OCI-LY3 (cell line): ENCODE measurements at regions not wholly inside any gene's neighbourhood (a gene's known extent, or its start where the extent isn't known, plus 50 kb on each side); places are given as distances from the start of the nearest gene placed in this dataset.

Source experiments
- H2AFZ ChIP-seq: fragments of 200-600, 300-600 bp; shearing (Covaris generic); 2 replicates; pipeline ENCODE4 v1.6.0; 2014; ENCODE audit warnings: antibody characterized with exemption, low read depth, low read length
- H3K27ac ChIP-seq: fragments of 200-600, 300-600 bp; sonication (generic); 2 replicates; pipeline ENCODE4 v1.5.1; 2014; ENCODE audit warnings: mild to moderate bottlenecking, low read length, moderate library complexity, mixed read lengths
- H3K27me3 ChIP-seq: fragments of 200-600, 300-600 bp; sonication (generic); 2 replicates; pipeline ENCODE4 v1.6.1; 2014; ENCODE audit warnings: low read depth, low read length, mixed read lengths
- H3K36me3 ChIP-seq: fragments of 200-600, 300-600 bp; sonication (generic); replicated peaks from 2 replicates; pipeline ENCODE3; 2014; ENCODE audit warnings: low read depth, low read length, mixed read lengths
- H3K4me1 ChIP-seq: fragments of 300-600, 200-600 bp; sonication (generic); 2 replicates; pipeline ENCODE4 v1.6.1; 2014; ENCODE audit warnings: low read length, mixed read lengths
- H3K4me2 ChIP-seq: fragments of 200-600, 300-600 bp; sonication (generic); 2 replicates; pipeline ENCODE4 v1.6.1; 2014; ENCODE audit warnings: low read length, mixed read lengths
- H3K4me3 ChIP-seq: fragments of 300-600, 200-600 bp; sonication (generic); 2 replicates; pipeline ENCODE4 v1.5.1; 2014; ENCODE audit warnings: antibody characterized with exemption, mild to moderate bottlenecking, low read length, moderate library complexity
- H3K79me2 ChIP-seq: fragments of 300-600, 200-600 bp; shearing (Covaris generic); 2 replicates; pipeline ENCODE4 v1.6.1; 2014; ENCODE audit warnings: mild to moderate bottlenecking, low read length, mixed read lengths
- H3K9ac ChIP-seq: fragments of 300-600, 200-600 bp; shearing (Covaris generic); 2 replicates; pipeline ENCODE4 v1.6.0; 2014; ENCODE audit warnings: mild to moderate bottlenecking, low read length, moderate library complexity
- H3K9me3 ChIP-seq: fragments of 200-600, 300-600 bp; shearing (Covaris generic); 2 replicates; pipeline ENCODE4 v1.6.1; 2014; ENCODE audit warnings: low read length, mixed read lengths; ENCODE audit not compliant: insufficient read depth
- H4K20me1 ChIP-seq: fragments of 200-600, 300-600 bp; sonication (generic); 2 replicates; pipeline ENCODE4 v1.6.1; 2016; ENCODE audit warnings: low read length, mixed read lengths; ENCODE audit not compliant: insufficient read depth
- EZH2phosphoT487 ChIP-seq: fragments of 200-600 bp; shearing (Covaris generic); IDR thresholded peaks from 2 replicates; pipeline ENCODE4 v1.6.1; 2018; ENCODE audit warnings: antibody characterized with exemption, mixed run types, low read depth
- TF ChIP-seq, protein P1 (sequence below): fragments of 200-600, 300-600 bp; sonication (generic); IDR thresholded peaks from 2 replicates; pipeline ENCODE4 v1.5.1; 2014; ENCODE audit warnings: antibody characterized with exemption, low read length, low read depth

DNA sequence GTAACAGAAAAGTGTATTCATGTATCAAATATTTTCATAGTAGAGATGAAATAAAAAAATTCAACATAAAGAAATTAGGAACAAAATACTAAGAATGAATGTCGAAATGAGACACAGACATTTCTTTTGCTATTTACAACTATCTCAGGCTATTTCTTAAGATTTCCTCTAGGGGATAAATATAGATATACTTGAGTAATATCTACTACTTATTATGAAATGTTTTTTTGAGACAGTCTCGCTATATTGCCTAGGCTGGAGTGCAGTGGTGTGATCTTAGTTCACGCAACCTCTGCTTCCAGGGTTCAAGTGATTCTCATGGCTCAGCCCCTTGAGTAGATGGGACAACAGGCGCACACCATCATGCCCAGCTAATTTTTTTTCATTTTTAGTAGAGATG, 326.1 kb downstream of the RNF144A start:
- peaks cover 11% of the 10 kb centered on the region for H3K4me1 ChIP-seq
- no peak overlapping the region for H2AFZ ChIP-seq
- no peaks in the 10 kb centered on the region for H4K20me1 ChIP-seq
- H3K27ac ChIP-seq: no peak overlapping the region
- no peaks in the 10 kb centered on the region for H3K79me2 ChIP-seq
- 0 out of 2 replicates have a peak, but pooled peaks cover 4% of the 10 kb centered on the region for H3K27me3 ChIP-seq
- no peak overlapping the region for H3K4me3 ChIP-seq
- no peak overlapping the region for H3K4me2 ChIP-seq
- no peak overlapping the region for H3K9ac ChIP-seq
- no peak for TF ChIP-seq EZH2phosphoT487
- TF ChIP-seq, protein P1, sequence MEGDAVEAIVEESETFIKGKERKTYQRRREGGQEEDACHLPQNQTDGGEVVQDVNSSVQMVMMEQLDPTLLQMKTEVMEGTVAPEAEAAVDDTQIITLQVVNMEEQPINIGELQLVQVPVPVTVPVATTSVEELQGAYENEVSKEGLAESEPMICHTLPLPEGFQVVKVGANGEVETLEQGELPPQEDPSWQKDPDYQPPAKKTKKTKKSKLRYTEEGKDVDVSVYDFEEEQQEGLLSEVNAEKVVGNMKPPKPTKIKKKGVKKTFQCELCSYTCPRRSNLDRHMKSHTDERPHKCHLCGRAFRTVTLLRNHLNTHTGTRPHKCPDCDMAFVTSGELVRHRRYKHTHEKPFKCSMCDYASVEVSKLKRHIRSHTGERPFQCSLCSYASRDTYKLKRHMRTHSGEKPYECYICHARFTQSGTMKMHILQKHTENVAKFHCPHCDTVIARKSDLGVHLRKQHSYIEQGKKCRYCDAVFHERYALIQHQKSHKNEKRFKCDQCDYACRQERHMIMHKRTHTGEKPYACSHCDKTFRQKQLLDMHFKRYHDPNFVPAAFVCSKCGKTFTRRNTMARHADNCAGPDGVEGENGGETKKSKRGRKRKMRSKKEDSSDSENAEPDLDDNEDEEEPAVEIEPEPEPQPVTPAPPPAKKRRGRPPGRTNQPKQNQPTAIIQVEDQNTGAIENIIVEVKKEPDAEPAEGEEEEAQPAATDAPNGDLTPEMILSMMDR: no peak
- H3K9me3 ChIP-seq: no peaks in the 10 kb centered on the region
- no peaks in the 10 kb centered on the region for H3K36me3 ChIP-seq

- no peak overlapping the region for H3K27ac ChIP-seq
- no peaks in the 10 kb centered on the region for H3K4me1 ChIP-seq
- H3K9me3 ChIP-seq: no peaks in the 10 kb centered on the region
- H3K9ac ChIP-seq: no peak overlapping the region
- no peaks in the 10 kb centered on the region for H4K20me1 ChIP-seq
- H2AFZ ChIP-seq: no peak overlapping the region
- no peak for TF ChIP-seq EZH2phosphoT487
- peaks cover 26% of the 10 kb centered on the region for H3K27me3 ChIP-seq
- H3K4me2 ChIP-seq: no peak overlapping the region
- no peak overlapping the region for H3K4me3 ChIP-seq
- H3K79me2 ChIP-seq: no peaks in the 10 kb centered on the region
- H3K36me3 ChIP-seq: no peaks in the 10 kb centered on the region
Measured at GRCh38 chr2:7256377-7256776, 339.2 kb downstream of the RNF144A start.

DNA sequence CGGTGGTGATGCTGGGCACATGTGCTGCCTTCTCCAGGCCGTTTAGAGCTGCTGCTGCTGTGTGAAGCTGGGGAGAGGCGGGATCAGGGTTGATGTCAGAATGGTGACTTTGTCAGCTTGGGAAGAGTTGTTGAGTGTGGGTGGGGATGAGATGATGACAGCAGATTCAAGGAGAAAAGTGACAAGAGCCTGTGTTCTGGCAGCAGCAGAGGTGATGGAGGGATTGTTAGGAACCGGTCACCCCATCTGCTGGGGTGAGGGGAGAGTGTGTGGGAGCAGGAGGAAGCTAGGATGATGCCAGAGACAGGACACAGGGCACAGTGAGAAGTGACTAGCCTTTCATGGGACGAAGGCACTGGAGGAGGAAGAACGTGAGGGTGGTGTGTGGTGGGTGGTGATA, 345.5 kb downstream of the RNF144A start:
- no peaks in the 10 kb centered on the region for H3K79me2 ChIP-seq
- peaks cover 39% of the 10 kb centered on the region; the same call in 1 of the 2 replicates for H3K27me3 ChIP-seq
- no peaks in the 10 kb centered on the region for H3K36me3 ChIP-seq
- no peaks in the 10 kb centered on the region for H3K9me3 ChIP-seq
- H3K9ac ChIP-seq: no peak overlapping the region
- H3K4me2 ChIP-seq: no peak overlapping the region
- H4K20me1 ChIP-seq: no peaks in the 10 kb centered on the region
- TF ChIP-seq EZH2phosphoT487: no peak
- TF ChIP-seq, protein P1: no peak
- no peak overlapping the region for H3K4me3 ChIP-seq
- H3K4me1 ChIP-seq: no peaks in the 10 kb centered on the region
- no peak overlapping the region for H3K27ac ChIP-seq
- H2AFZ ChIP-seq: no peak overlapping the region

DNA sequence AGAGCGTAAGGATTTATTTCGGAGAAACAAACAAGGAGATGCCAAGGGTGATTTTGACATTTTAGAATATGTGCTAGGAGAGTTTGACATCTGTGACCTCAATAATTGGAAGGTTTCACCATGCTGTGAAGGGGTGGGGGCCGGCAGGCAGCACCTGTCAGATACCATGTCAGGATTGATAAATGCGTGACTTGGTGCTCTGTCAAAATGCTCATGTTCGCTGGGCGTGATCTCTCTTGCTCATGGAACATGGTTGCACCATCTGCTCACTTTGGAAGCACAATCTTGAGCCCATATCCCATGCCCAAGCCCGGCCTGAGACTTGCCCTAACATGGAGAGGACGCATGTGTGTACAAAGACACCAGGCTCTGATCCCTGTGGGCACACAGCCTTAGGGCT, 347.6 kb downstream of the RNF144A start:
- TF ChIP-seq, protein P1: no peak
- no peak for TF ChIP-seq EZH2phosphoT487
- Histone ChIP-seq H2AFZ (no peak overlapping the region), H3K27ac (no peak overlapping the region), H3K4me1 (no peaks in the 10 kb centered on the region), H3K4me2 (no peak overlapping the region), H3K9me3 (no peaks in the 10 kb centered on the region), H3K9ac (no peak overlapping the region), H3K36me3 (no peaks in the 10 kb centered on the region), H3K79me2 (no peaks in the 10 kb centered on the region), H3K27me3 (peaks cover 31% of the 10 kb centered on the region; the same call in 1 of the 2 replicates), H4K20me1 (no peaks in the 10 kb centered on the region), H3K4me3 (no peak overlapping the region)

- Histone ChIP-seq H3K79me2 (no peaks in the 10 kb centered on the region), H3K9ac (no peak overlapping the region), H3K36me3 (no peaks in the 10 kb centered on the region), H3K4me1 (no peaks in the 10 kb centered on the region), H2AFZ (no peak overlapping the region), H4K20me1 (no peaks in the 10 kb centered on the region), H3K27me3 (peaks cover 31% of the 10 kb centered on the region; the same call in 1 of the 2 replicates), H3K4me2 (no peak overlapping the region), H3K9me3 (no peaks in the 10 kb centered on the region), H3K27ac (no peak overlapping the region), H3K4me3 (no peak overlapping the region)
- TF ChIP-seq, protein P1: no peak
- no peak for TF ChIP-seq EZH2phosphoT487
Measured at GRCh38 chr2:7265286-7265685, 348.1 kb downstream of the RNF144A start.
